ENCODE measurements at regions not wholly inside any gene's neighbourhood (a gene's known extent, or its start where the extent isn't known, plus 50 kb on each side); places are given as distances from the start of the nearest gene placed in this dataset.

DNA sequence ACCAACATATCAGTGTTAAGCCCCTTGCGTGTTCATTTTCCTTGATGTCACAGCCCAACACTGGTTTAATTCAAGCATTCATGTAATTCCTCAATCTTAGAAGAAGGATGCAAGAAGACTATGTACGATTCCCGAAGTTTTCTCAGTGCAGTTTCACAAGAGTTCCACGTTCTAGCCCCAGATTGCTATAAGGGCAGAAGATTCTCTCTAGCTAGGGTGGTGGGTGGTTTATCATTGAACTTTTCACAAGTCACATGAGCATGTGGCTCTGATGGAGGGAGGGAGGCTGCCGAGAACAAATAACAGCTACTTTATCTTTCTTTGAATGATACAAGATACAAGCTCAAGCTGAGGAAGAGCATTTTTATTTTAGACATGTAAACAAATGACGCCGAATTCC lies 71.9 kb upstream of the NHSL1 start:
- BruUV-seq (replicated peaks) = no TSS peak
- TF ChIP-seq, protein P1, sequence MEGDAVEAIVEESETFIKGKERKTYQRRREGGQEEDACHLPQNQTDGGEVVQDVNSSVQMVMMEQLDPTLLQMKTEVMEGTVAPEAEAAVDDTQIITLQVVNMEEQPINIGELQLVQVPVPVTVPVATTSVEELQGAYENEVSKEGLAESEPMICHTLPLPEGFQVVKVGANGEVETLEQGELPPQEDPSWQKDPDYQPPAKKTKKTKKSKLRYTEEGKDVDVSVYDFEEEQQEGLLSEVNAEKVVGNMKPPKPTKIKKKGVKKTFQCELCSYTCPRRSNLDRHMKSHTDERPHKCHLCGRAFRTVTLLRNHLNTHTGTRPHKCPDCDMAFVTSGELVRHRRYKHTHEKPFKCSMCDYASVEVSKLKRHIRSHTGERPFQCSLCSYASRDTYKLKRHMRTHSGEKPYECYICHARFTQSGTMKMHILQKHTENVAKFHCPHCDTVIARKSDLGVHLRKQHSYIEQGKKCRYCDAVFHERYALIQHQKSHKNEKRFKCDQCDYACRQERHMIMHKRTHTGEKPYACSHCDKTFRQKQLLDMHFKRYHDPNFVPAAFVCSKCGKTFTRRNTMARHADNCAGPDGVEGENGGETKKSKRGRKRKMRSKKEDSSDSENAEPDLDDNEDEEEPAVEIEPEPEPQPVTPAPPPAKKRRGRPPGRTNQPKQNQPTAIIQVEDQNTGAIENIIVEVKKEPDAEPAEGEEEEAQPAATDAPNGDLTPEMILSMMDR (IDR thresholded peaks at IDR 0.05; ENCODE audit: insufficient read depth in 1 of 2, low read depth in 1 of 2, low read length in 1 of 2, severe bottlenecking in 1 of 2, unreplicated experiment in 1 of 2) = no peak
- POLR2A ChIA-PET = interaction anchor here (0.8 kb wide), 1 partner anchor 21 kb away, joined by 4 read pairs; no protein-coding TSS in a partner anchor

DNA sequence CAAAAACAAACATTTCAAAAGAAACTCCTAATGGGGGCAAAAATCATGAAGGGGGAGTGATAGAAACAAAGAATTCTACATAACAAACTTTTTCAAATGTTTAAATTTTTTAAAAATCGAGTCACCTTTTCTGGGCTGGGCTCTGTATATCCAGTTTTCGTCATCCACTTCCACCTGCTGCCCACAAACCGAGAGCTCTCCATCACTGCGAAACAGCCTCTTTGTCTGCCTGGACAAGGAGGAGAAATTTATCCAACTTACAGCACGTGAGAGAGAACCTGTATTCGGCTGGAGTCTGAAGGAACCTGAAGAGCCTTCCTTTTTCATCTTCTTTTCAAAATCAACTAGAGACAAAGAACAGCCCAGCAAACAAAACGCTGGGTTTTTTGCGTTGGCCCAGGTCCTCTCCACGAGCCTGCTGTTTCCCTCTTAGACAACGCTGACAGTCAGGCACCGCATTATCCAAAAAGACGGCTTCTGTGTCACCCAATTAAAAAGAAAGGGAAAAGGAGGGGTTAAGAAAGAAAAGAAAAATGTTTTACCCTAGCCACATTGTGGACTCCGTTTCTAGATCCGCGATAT lies 72.4 kb upstream of the NHSL1 start:
- Histone ChIP-seq H3K4me1 (peaks cover 14% of the 10 kb centered on the region; the same call in 1 of the 2 replicates), H3K9me3 (no peaks in the 10 kb centered on the region), H3K27me3 (replicated peaks; ENCODE audit: control insufficient read depth, insufficient read depth, low read length) (no peaks in the 10 kb centered on the region), H3K4me3 (ENCODE audit: low read depth, low read length) (peak overlapping the region; percentile 58), H3K36me3 (ENCODE audit: control insufficient read depth, insufficient read depth, low read length) (no peaks in the 10 kb centered on the region)
- intact Hi-C loops (cut with micrococcal nuclease; ENCODE audit: unreplicated experiment) = loop anchor here (1.0 to 5.0 kb wide), 5 partner anchors 7 to 67 kb away; no protein-coding TSS in a partner anchor
- TSS peak; percentile 75 for BruUV-seq (replicated peaks)
- Mint-ChIP-seq H3K27me3 (ENCODE audit: insufficient read depth, unreplicated experiment) (no peaks in the 10 kb centered on the region), H3K36me3 (ENCODE audit: insufficient read depth, unreplicated experiment) (peaks cover 5% of the 10 kb centered on the region), H3K27ac (ENCODE audit: unreplicated experiment) (no peak overlapping the region), H3K4me1 (ENCODE audit: low read depth, unreplicated experiment) (peaks cover 7% of the 10 kb centered on the region), H3K9me3 (ENCODE audit: unreplicated experiment) (no peaks in the 10 kb centered on the region), H3K4me3 (ENCODE audit: unreplicated experiment) (no peak overlapping the region)
- ChIA-PET POLR2A (interaction anchor here (0.8 to 1.2 kb wide), 2 partner anchors 8 to 22 kb away, joined by 4 to 5 read pairs; no protein-coding TSS in a partner anchor), CTCF (interaction anchor here (0.6 to 1.4 kb wide), 4 partner anchors 48 to 183 kb away, joined by 3 to 7 read pairs (median 4); no protein-coding TSS in a partner anchor)
- TF ChIP-seq, protein P1 (IDR thresholded peaks at IDR 0.05; ENCODE audit: insufficient read depth in 1 of 2, low read depth in 1 of 2, low read length in 1 of 2, severe bottlenecking in 1 of 2, unreplicated experiment in 1 of 2) = no peak
- DNase-seq = no peak

More for the DNA sequence above, 71.9 kb upstream of the NHSL1 start:
- Histone ChIP-seq H3K9me3 (no peaks in the 10 kb centered on the region), H3K27me3 (replicated peaks; ENCODE audit: control insufficient read depth, insufficient read depth, low read length) (no peaks in the 10 kb centered on the region), H3K4me3 (ENCODE audit: low read depth, low read length) (peak overlapping the region; percentile 58), H3K36me3 (ENCODE audit: control insufficient read depth, insufficient read depth, low read length) (no peaks in the 10 kb centered on the region), H3K4me1 (peaks cover 14% of the 10 kb centered on the region; the same call in 1 of the 2 replicates)
- no peak overlapping the region for H3K4me3 Mint-ChIP-seq (ENCODE audit: unreplicated experiment)
- DNase-seq = no peak
- no peaks in the 10 kb centered on the region for H3K9me3 Mint-ChIP-seq (ENCODE audit: unreplicated experiment)
- H3K4me1 Mint-ChIP-seq (ENCODE audit: low read depth, unreplicated experiment) = peaks cover 7% of the 10 kb centered on the region
- intact Hi-C loops (cut with micrococcal nuclease; ENCODE audit: unreplicated experiment) = loop anchor here (5.0 kb wide), 1 partner anchor 34 kb away; no protein-coding TSS in a partner anchor
- peaks cover 5% of the 10 kb centered on the region for H3K36me3 Mint-ChIP-seq (ENCODE audit: insufficient read depth, unreplicated experiment)
- no peak overlapping the region for H3K27ac Mint-ChIP-seq (ENCODE audit: unreplicated experiment)
- CTCF ChIA-PET = interaction anchor here (0.5 to 1.4 kb wide), 3 partner anchors 47 to 183 kb away, joined by 3 to 7 read pairs (median 5); no protein-coding TSS in a partner anchor
- H3K27me3 Mint-ChIP-seq (ENCODE audit: insufficient read depth, unreplicated experiment) = no peaks in the 10 kb centered on the region

DNA sequence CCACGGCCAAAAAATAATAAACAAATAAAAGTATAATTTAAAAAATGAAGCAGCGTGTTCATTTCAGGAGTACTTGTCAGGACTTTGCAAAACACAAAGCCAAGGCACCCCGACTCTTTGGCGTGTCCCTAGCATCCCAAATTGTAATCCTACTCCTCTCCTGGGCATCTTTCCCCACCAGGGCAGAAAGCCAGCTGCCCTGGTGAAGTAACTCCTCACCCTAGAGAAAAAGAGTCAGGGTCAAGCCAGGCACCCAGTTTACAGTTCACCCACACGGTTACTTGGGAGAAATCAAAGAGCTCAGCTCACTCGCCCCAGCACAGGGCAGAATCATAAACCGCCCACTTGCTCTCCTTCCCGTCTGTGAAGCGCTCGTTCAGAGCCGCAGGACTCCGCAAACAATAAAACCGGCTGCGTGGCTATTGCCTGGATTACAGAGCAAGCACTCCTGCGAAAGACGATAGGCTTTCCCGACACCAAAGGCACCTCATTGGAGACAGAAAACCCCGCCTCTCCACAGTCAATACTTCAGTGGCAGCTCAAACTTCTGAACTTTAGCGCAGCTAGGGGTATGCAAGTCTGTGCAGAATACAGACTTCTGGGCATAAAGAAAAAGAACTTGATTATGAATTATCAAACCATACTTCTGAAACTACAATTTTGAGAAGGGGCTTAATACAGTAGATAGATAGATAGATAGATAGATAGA lies 73.0 kb upstream of the NHSL1 start:
- Mint-ChIP-seq H3K4me3 (ENCODE audit: unreplicated experiment) (no peak overlapping the region), H3K27ac (ENCODE audit: unreplicated experiment) (no peak overlapping the region), H3K36me3 (ENCODE audit: insufficient read depth, unreplicated experiment) (peaks cover 5% of the 10 kb centered on the region), H3K4me1 (ENCODE audit: low read depth, unreplicated experiment) (peaks cover 7% of the 10 kb centered on the region), H3K9me3 (ENCODE audit: unreplicated experiment) (no peaks in the 10 kb centered on the region), H3K27me3 (ENCODE audit: insufficient read depth, unreplicated experiment) (no peaks in the 10 kb centered on the region)
- H3K9me3 ChIP-seq = no peaks in the 10 kb centered on the region
- H3K4me3 ChIP-seq (ENCODE audit: low read depth, low read length) = peak overlapping the region; percentile 58
- POLR2A ChIA-PET = interaction anchor here (0.7 to 1.2 kb wide), 3 partner anchors 9 to 22 kb away, joined by 4 to 5 read pairs (median 5); no protein-coding TSS in a partner anchor
- DNase-seq = peak; percentile 89 to 91
- H3K36me3 ChIP-seq (ENCODE audit: control insufficient read depth, insufficient read depth, low read length) = no peaks in the 10 kb centered on the region
- BruUV-seq (replicated peaks) = no TSS peak
- no peaks in the 10 kb centered on the region for H3K27me3 ChIP-seq (replicated peaks; ENCODE audit: control insufficient read depth, insufficient read depth, low read length)
- TF ChIP-seq, protein P1 (IDR thresholded peaks at IDR 0.05; ENCODE audit: insufficient read depth in 1 of 2, low read depth in 1 of 2, low read length in 1 of 2, severe bottlenecking in 1 of 2, unreplicated experiment in 1 of 2) = no peak
- intact Hi-C loops (cut with micrococcal nuclease; ENCODE audit: unreplicated experiment) = loop anchor here (1.0 to 5.0 kb wide), 5 partner anchors 8 to 68 kb away; no protein-coding TSS in a partner anchor
- CTCF ChIA-PET = interaction anchor here (1.2 to 1.4 kb wide), 2 partner anchors 104 to 167 kb away, joined by 3 to 4 read pairs; no protein-coding TSS in a partner anchor
- H3K4me1 ChIP-seq = peaks cover 14% of the 10 kb centered on the region; the same call in 1 of the 2 replicates

All from Caco-2 (cell line).